ENCODE measurements at regions not wholly inside any gene's neighbourhood (a gene's known extent, or its start where the extent isn't known, plus 50 kb on each side); places are given as distances from the start of the nearest gene placed in this dataset.

GRCh38 chr2:240277807-240278522, 137.5 kb upstream of the OTOS start:
- TF ChIP-seq, protein P1, sequence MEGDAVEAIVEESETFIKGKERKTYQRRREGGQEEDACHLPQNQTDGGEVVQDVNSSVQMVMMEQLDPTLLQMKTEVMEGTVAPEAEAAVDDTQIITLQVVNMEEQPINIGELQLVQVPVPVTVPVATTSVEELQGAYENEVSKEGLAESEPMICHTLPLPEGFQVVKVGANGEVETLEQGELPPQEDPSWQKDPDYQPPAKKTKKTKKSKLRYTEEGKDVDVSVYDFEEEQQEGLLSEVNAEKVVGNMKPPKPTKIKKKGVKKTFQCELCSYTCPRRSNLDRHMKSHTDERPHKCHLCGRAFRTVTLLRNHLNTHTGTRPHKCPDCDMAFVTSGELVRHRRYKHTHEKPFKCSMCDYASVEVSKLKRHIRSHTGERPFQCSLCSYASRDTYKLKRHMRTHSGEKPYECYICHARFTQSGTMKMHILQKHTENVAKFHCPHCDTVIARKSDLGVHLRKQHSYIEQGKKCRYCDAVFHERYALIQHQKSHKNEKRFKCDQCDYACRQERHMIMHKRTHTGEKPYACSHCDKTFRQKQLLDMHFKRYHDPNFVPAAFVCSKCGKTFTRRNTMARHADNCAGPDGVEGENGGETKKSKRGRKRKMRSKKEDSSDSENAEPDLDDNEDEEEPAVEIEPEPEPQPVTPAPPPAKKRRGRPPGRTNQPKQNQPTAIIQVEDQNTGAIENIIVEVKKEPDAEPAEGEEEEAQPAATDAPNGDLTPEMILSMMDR (IDR thresholded peaks at IDR 0.05) = no peak
- TF ChIP-seq POLR2A (IDR thresholded peaks at IDR 0.05) = no peak

Data from right lobe of liver (tissue), 4 donors.